CD14-positive monocyte (primary cell): ENCODE measurements at regions not wholly inside any gene's neighbourhood (a gene's known extent, or its start where the extent isn't known, plus 50 kb on each side); places are given as distances from the start of the nearest gene placed in this dataset.

ENCODE experiments used
- DNase-seq, 3 donors: peaks; one replicate each; pipeline ENCODE4 v3.0.0-alpha.2; 2011 to 2022
- H2AFZ ChIP-seq: 2 replicates; pipeline ENCODE4 v1.6.0; 2012; ENCODE audit warnings: mild to moderate bottlenecking, low read depth, low read length, inconsistent platforms; ENCODE audit not compliant: insufficient read depth, poor library complexity, severe bottlenecking
- H3K27ac ChIP-seq, 2 donors: 1 replicate in 1 of 2; 2 replicates in 1 of 2; pipeline ENCODE4 v1.5.1; 2012 to 2013; ENCODE audit warnings: low read length in 2 of 2, control low read depth in 1 of 2, inconsistent platforms in 1 of 2, low read depth in 1 of 2, mild to moderate bottlenecking in 1 of 2
- H3K27me3 ChIP-seq, 2 donors: one replicate each; pipeline versions ENCODE4 v1.6.0 to v1.6.1; 2011 to 2013; ENCODE audit warnings: low read length in 2 of 2; ENCODE audit not compliant: control insufficient read depth in 2 of 2, insufficient read depth in 2 of 2
- H3K36me3 ChIP-seq, 2 donors: replicated peaks in 1 of 2; 1 replicate in 1 of 2; 2 replicates in 1 of 2; pipeline versions ENCODE4 v1.5.1 to v1.6.1; 2012 to 2013; ENCODE audit warnings: low read length in 2 of 2, control low read depth in 1 of 2, inconsistent platforms in 1 of 2, mild to moderate bottlenecking in 1 of 2; ENCODE audit not compliant: insufficient read depth in 2 of 2, control insufficient read depth in 1 of 2
- H3K4me1 ChIP-seq, 2 donors: 1 replicate in 1 of 2; 2 replicates in 1 of 2; pipeline versions ENCODE4 v1.5.1 to v1.6.1; 2012 to 2013; ENCODE audit warnings: low read length in 2 of 2, control low read depth in 1 of 2, inconsistent platforms in 1 of 2, mild to moderate bottlenecking in 1 of 2, moderate library complexity in 1 of 2; ENCODE audit not compliant: insufficient read depth in 2 of 2, control insufficient read depth in 1 of 2
- H3K4me2 ChIP-seq: replicated peaks from 2 replicates; pipeline ENCODE3; 2012; ENCODE audit warnings: low read length, moderate library complexity, mild to moderate bottlenecking; ENCODE audit not compliant: poor library complexity, severe bottlenecking; ENCODE audit errors: extremely low read depth
- H3K4me3 ChIP-seq, 3 experiments: fragments of 200-600 bp in 1 of 3; sonication (generic) in 1 of 3; replicated peaks in 1 of 3; 1 replicate in 2 of 3; 2 replicates in 1 of 3; pipeline ENCODE4 v1.5.1; 2011 to 2013; ENCODE audit warnings: low read length in 3 of 3, mild to moderate bottlenecking in 3 of 3, control low read depth in 2 of 3, low read depth in 2 of 3, inconsistent platforms in 1 of 3, moderate library complexity in 1 of 3
- H3K79me2 ChIP-seq: 2 replicates; pipeline ENCODE4 v1.6.0; 2012; ENCODE audit warnings: mild to moderate bottlenecking, control low read depth, inconsistent platforms, low read length, moderate library complexity; ENCODE audit not compliant: insufficient read depth
- H3K9ac ChIP-seq: 2 replicates; pipeline ENCODE4 v1.6.0; 2017; ENCODE audit warnings: low read length, mild to moderate bottlenecking; ENCODE audit not compliant: insufficient read depth, poor library complexity, severe bottlenecking
- H3K9me3 ChIP-seq, 2 donors: replicated peaks in 1 of 2; 1 replicate in 1 of 2; 2 replicates in 1 of 2; pipeline versions ENCODE4 v1.5.1 to v1.6.1; 2012 to 2013; ENCODE audit warnings: low read length in 2 of 2, control low read depth in 1 of 2; ENCODE audit not compliant: control insufficient read depth in 1 of 2, insufficient read depth in 1 of 2
- H4K20me1 ChIP-seq: 2 replicates; pipeline ENCODE4 v1.6.0; 2012; ENCODE audit warnings: mild to moderate bottlenecking, low read length, control low read depth, moderate library complexity; ENCODE audit not compliant: insufficient read depth
- H3K27ac Mint-ChIP-seq, 7 donors: one replicate each; pipeline ENCODE4 v1.8.0; 2020; ENCODE audit warnings: mild to moderate bottlenecking in 7 of 7, mixed read lengths in 7 of 7, moderate library complexity in 6 of 7, inconsistent platforms in 2 of 7
- H3K27me3 Mint-ChIP-seq, 3 donors: one replicate each; pipeline ENCODE4 v1.8.0; 2021 to 2022; ENCODE audit warnings: low read depth in 3 of 3, mild to moderate bottlenecking in 3 of 3, mixed read lengths in 3 of 3, moderate library complexity in 3 of 3, inconsistent platforms in 1 of 3
- H3K36me3 Mint-ChIP-seq, 2 donors: one replicate each; pipeline ENCODE4 v1.8.0; 2020; ENCODE audit warnings: mixed read lengths in 2 of 2, inconsistent platforms in 1 of 2, mild to moderate bottlenecking in 1 of 2
- H3K4me1 Mint-ChIP-seq: one replicate; pipeline ENCODE4 v1.8.0; 2020; ENCODE audit warnings: mild to moderate bottlenecking, mixed read lengths
- H3K4me3 Mint-ChIP-seq, 2 donors: one replicate each; pipeline ENCODE4 v1.8.0; 2020; ENCODE audit warnings: mild to moderate bottlenecking in 2 of 2, mixed read lengths in 2 of 2, moderate library complexity in 1 of 2
- H3K9me3 Mint-ChIP-seq, 7 donors: one replicate each; pipeline ENCODE4 v1.8.0; 2020 to 2022; ENCODE audit warnings: mixed read lengths in 7 of 7, mild to moderate bottlenecking in 6 of 7, moderate library complexity in 6 of 7, inconsistent platforms in 2 of 7
- WGBS: methylation state at CpG from one replicate; pipeline ENCODE4 v1.1.5; 2013; ENCODE audit warnings: missing lambda C conversion rate; ENCODE audit not compliant: insufficient coverage; 5-methylcytosine and 5-hydroxymethylcytosine counted together
- intact Hi-C, 2 donors: fragments of 100-400 bp; cut with micrococcal nuclease; formaldehyde crosslinking; loops; one replicate each; pipeline versions ENCODE4 v1.15.0 to v1.15.1; 2023
- TF ChIP-seq, protein P1 (sequence below): fragments of 200-600 bp; IDR thresholded peaks from one replicate; pipeline ENCODE4 v1.8.0; 2022; ENCODE audit warnings: antibody characterized with exemption, mild to moderate bottlenecking

- Mint-ChIP-seq H3K4me3 (no peak overlapping the region), H3K27me3 (no peaks in the 10 kb centered on the region), H3K36me3 (no peaks in the 10 kb centered on the region), H3K27ac (peak overlapping the region in 1 of 7 donors; percentile 31), H3K4me1 (peaks cover 2% of the 10 kb centered on the region), H3K9me3 (peaks cover 0 to 2% (median 0%) of the 10 kb centered on the region in 7 donors)
- no peaks in the 10 kb centered on the region for H3K36me3 ChIP-seq
- intact Hi-C loops: no loop called here
- H3K27me3 ChIP-seq: no peaks in the 10 kb centered on the region
- no peak overlapping the region for H3K4me3 ChIP-seq
- WGBS: no CpG with 5 or more reads among the region's 3 CpGs
- H3K9me3 ChIP-seq: no peaks in the 10 kb centered on the region
- no peak overlapping the region for H2AFZ ChIP-seq
- no peak overlapping the region for H3K9ac ChIP-seq
- no peaks in the 10 kb centered on the region for H4K20me1 ChIP-seq
- no peak for DNase-seq
- H3K4me1 ChIP-seq: no peaks in the 10 kb centered on the region
- TF ChIP-seq, protein P1, sequence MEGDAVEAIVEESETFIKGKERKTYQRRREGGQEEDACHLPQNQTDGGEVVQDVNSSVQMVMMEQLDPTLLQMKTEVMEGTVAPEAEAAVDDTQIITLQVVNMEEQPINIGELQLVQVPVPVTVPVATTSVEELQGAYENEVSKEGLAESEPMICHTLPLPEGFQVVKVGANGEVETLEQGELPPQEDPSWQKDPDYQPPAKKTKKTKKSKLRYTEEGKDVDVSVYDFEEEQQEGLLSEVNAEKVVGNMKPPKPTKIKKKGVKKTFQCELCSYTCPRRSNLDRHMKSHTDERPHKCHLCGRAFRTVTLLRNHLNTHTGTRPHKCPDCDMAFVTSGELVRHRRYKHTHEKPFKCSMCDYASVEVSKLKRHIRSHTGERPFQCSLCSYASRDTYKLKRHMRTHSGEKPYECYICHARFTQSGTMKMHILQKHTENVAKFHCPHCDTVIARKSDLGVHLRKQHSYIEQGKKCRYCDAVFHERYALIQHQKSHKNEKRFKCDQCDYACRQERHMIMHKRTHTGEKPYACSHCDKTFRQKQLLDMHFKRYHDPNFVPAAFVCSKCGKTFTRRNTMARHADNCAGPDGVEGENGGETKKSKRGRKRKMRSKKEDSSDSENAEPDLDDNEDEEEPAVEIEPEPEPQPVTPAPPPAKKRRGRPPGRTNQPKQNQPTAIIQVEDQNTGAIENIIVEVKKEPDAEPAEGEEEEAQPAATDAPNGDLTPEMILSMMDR: no peak
- no peaks in the 10 kb centered on the region for H3K79me2 ChIP-seq
- no peak overlapping the region for H3K4me2 ChIP-seq
- no peak overlapping the region for H3K27ac ChIP-seq
These were observed 577.3 kb downstream of the LMO7 start for GRCh38 chr13:76213423-76213904.

- H3K27ac Mint-ChIP-seq: no peak overlapping the region
- whole genome bisulfite sequencing: no CpG with 5 or more reads among the region's 1 CpG
These were observed 574.1 kb downstream of the LMO7 start for GRCh38 chr13:76210262-76210661.

More at GRCh38 chr13:76210262-76210661, 574.1 kb downstream of the LMO7 start:
- H3K9ac ChIP-seq: no peak overlapping the region
- no peaks in the 10 kb centered on the region for H3K4me1 ChIP-seq
- H3K4me1 Mint-ChIP-seq: peaks cover 2% of the 10 kb centered on the region
- no peak overlapping the region for H3K27ac ChIP-seq
- peaks cover 0 to 2% (median 0%) of the 10 kb centered on the region in 7 donors for H3K9me3 Mint-ChIP-seq
- intact Hi-C loops: no loop called here
- H3K4me3 Mint-ChIP-seq: no peak overlapping the region
- H3K9me3 ChIP-seq: no peaks in the 10 kb centered on the region
- no peaks in the 10 kb centered on the region for H3K36me3 Mint-ChIP-seq
- no peaks in the 10 kb centered on the region for H3K27me3 Mint-ChIP-seq
- H3K79me2 ChIP-seq: no peaks in the 10 kb centered on the region
- no peak for DNase-seq
- no peaks in the 10 kb centered on the region for H3K36me3 ChIP-seq
- H3K27me3 ChIP-seq: no peaks in the 10 kb centered on the region
- H3K4me3 ChIP-seq: no peak overlapping the region
- H2AFZ ChIP-seq: no peak overlapping the region
- H3K4me2 ChIP-seq: no peak overlapping the region
- TF ChIP-seq, protein P1: no peak
- H4K20me1 ChIP-seq: no peaks in the 10 kb centered on the region
